Esophagus (tissue), 2 donors: ENCODE measurements at regions not wholly inside any gene's neighbourhood (a gene's known extent, or its start where the extent isn't known, plus 50 kb on each side); places are given as distances from the start of the nearest gene placed in this dataset.

Experiments
- H3K27ac ChIP-seq, 2 donors: one replicate each; pipeline ENCODE4 v1.5.1; 2013; ENCODE audit warnings: low read depth in 2 of 2, mild to moderate bottlenecking in 2 of 2, inconsistent platforms in 1 of 2, low read length in 1 of 2, moderate library complexity in 1 of 2
- H3K27me3 ChIP-seq, 2 donors: one replicate each; pipeline ENCODE4 v1.6.1; 2013; ENCODE audit warnings: low read length in 2 of 2, control low read depth in 1 of 2, mild to moderate bottlenecking in 1 of 2; ENCODE audit not compliant: insufficient read depth in 2 of 2, control insufficient read depth in 1 of 2
- H3K36me3 ChIP-seq, 2 donors: one replicate each; pipeline ENCODE4 v1.6.1; 2013; ENCODE audit warnings: low read length in 1 of 2; ENCODE audit not compliant: control insufficient read depth in 2 of 2, insufficient read depth in 2 of 2
- H3K4me1 ChIP-seq, 2 donors: one replicate each; pipeline ENCODE4 v1.6.1; 2013; ENCODE audit warnings: low read length in 1 of 2; ENCODE audit not compliant: control insufficient read depth in 2 of 2, insufficient read depth in 2 of 2
- H3K4me3 ChIP-seq, 2 donors: one replicate each; pipeline ENCODE4 v1.5.1; 2013; ENCODE audit warnings: low read length in 2 of 2, mild to moderate bottlenecking in 2 of 2, low read depth in 1 of 2, moderate library complexity in 1 of 2
- H3K9me3 ChIP-seq, 2 donors: one replicate each; pipeline ENCODE4 v1.6.1; 2013; ENCODE audit warnings: mild to moderate bottlenecking in 2 of 2, low read depth in 1 of 2, low read length in 1 of 2, moderate library complexity in 1 of 2; ENCODE audit not compliant: control insufficient read depth in 2 of 2, insufficient read depth in 1 of 2
- WGBS, 2 donors: extraction: QIAGEN DNeasy Blood & Tissue Kit; methylation state at CpG; one replicate each; pipeline ENCODE4 v1.1.7; 2013; 5-methylcytosine and 5-hydroxymethylcytosine counted together
- donor health status: healthy with polysubstance abuse.
- donor health status: Bipolar disorder and iron deficiency.

DNA sequence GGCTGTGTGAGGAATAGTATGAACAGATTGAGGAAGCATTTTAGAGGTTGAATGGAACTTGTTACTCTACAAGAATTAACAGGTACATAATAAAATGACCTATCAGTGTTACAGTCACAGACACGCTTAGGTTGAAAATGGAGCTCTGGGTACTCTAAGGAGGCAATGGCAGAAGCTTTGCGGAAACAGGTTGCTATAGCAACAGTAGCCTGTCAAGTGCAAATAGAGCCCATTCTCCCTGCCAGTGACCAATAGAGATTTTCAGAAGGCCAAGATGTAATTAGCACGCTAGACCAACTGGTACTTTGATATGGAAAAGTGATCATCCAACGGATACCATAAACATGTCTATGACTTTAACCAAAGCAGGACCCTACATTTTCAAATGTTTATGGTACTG is 148.5 kb upstream of the FREM2 start:
- H3K36me3 ChIP-seq = no peaks in the 10 kb centered on the region
- no peaks in the 10 kb centered on the region for H3K4me1 ChIP-seq
- H3K9me3 ChIP-seq = no peaks in the 10 kb centered on the region
- no peaks in the 10 kb centered on the region for H3K27me3 ChIP-seq
- H3K4me3 ChIP-seq = no peak overlapping the region
- 47 to 60% methylated on average over 4 of the region's 4 CpGs for WGBS, 2 donors
- no peak overlapping the region for H3K27ac ChIP-seq

DNA sequence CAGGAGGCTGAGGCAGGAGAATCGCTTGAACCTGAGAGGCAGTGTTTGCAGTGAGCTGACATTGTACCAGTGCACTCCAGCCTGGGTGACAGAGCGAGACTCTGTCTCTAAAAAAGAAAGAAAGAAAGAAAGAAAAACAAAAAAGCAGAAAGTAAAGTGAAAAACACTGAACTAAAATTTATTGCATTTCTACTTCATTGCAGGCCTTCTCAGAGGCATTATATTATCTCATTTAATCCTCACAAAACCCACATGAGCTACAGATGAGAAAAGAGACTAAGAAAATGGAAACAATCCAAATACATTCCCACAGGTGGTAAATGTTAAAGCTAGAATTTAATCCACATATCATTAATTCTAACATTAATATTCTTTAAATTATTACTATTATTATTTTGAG is 147.2 kb upstream of the FREM2 start:
- H3K4me3 ChIP-seq = no peak overlapping the region
- WGBS, 2 donors = 94 to 95% methylated on average over 2 of the region's 2 CpGs
- no peaks in the 10 kb centered on the region for H3K36me3 ChIP-seq
- no peaks in the 10 kb centered on the region for H3K9me3 ChIP-seq
- H3K27ac ChIP-seq = no peak overlapping the region
- no peaks in the 10 kb centered on the region for H3K27me3 ChIP-seq
- no peaks in the 10 kb centered on the region for H3K4me1 ChIP-seq

DNA sequence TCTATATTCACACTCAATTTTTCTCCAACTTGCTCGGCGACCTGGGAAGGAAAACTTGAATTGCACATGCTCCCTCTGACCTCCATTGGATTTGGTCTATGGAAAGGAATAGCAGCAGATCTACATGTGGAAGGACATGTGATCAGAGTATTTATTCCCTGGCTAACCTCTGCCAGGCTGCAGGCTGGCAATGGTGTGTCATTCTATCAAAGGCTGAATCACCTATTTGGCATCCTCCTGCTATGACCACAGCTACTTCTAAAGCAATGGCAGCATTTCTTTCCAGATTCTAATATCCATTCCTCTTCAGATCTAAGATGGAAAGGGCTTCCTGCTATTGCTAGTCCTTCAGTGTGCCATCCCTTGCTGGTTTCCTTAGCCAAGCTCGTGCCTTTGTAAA is 144.3 kb upstream of the FREM2 start:
- H3K36me3 ChIP-seq = no peaks in the 10 kb centered on the region
- no peaks in the 10 kb centered on the region for H3K9me3 ChIP-seq
- no peak overlapping the region for H3K27ac ChIP-seq
- no peak overlapping the region for H3K4me3 ChIP-seq
- H3K27me3 ChIP-seq = no peaks in the 10 kb centered on the region
- H3K4me1 ChIP-seq = no peaks in the 10 kb centered on the region
- WGBS, 2 donors = 51 to 61% methylated on average over 3 of the region's 3 CpGs

DNA sequence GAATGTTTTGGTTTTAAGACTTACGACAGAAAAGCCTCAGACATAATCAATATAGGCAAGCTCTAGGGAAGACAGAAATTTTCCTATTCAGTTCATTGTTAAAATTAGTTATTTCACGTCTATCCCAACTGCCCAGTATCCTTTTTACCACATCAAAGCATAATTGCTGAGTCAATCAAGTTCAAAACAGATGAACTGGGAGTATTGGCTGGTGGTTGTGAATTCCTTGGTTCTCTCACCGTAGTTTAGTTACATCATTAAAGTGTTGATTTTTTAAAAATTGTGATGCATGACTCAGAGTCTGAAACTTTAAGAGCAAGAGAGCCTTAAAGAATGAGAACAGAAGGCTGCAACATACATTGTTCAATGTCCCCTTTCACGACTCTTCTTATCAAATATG is 143.3 kb upstream of the FREM2 start:
- Histone ChIP-seq H3K4me1 (no peaks in the 10 kb centered on the region), H3K9me3 (no peaks in the 10 kb centered on the region), H3K27me3 (no peaks in the 10 kb centered on the region), H3K27ac (no peak overlapping the region), H3K4me3 (no peak overlapping the region), H3K36me3 (no peaks in the 10 kb centered on the region)
- 56 to 66% methylated on average over 4 of the region's 4 CpGs for WGBS, 2 donors

DNA sequence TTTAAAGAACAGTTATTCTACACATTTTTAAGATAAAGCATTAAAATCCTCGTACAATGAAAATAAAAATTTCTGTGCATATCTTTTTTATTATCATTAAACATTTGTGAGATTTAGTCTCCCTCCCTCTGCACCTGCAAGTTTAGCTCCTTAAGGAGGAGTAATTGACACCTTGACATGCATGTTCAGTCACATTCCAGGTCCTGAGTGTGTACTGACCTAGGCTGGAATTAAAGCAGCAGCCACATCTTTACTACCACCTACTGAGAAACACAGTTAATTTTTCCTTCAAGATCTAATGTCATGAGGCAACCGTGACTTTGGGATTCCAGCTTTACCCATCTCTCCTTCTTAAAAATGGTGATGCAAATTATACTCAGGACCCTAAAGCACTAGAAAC is 123.1 kb upstream of the FREM2 start:
- 72 to 76% methylated on average over 2 of the region's 2 CpGs for WGBS, 2 donors
- no peaks in the 10 kb centered on the region for H3K4me1 ChIP-seq

DNA sequence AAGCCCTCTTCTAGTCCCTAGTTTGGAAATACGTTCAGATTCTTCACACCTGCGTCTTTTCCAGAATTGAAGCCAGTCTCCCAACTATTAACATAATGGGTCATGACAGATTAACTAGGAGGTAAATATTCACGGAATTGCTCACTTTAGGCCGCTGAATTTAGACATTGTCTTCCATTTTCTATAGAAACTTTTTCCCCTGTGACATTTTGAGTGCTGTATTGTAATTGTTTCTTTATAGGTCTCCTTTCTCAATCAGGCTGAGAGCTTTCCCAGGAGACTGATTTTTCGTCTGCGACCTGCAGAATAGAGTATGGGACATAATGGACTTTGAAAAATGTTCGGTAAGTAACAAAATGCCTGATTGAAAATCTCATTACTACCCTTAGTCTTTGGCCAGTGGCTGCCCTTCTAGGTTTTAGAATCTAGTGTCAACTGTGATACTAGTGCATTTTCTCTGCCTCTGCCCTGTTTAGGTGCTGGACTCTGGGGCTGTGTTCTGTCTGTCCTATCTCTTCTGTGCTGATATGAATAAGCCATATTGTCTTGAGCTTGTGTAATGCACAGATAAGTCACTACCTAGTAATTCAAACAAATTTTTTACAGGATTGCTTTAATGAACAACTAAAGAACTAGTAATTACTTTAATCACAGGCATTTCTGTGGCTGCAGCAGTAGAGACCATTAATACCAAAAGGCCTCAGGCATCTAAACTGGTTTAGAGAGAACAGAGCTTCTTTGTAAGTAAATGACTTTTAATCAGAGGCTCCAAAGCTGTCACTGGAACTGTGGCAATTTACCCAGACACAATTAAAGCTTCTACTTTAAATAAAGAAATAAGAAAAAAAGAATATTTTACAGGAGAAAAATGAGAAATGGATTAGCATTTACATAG is 122.4 kb upstream of the FREM2 start:
- H3K27me3 ChIP-seq = no peaks in the 10 kb centered on the region
- peaks cover 0 to 4% of the 10 kb centered on the region in 2 donors for H3K9me3 ChIP-seq
- H3K36me3 ChIP-seq = no peaks in the 10 kb centered on the region
- H3K27ac ChIP-seq = no peak overlapping the region
- no peaks in the 10 kb centered on the region for H3K4me1 ChIP-seq
- 64 to 72% methylated on average over 7 of the region's 7 CpGs for WGBS, 2 donors
- no peak overlapping the region for H3K4me3 ChIP-seq

More for the DNA sequence above, 123.1 kb upstream of the FREM2 start:
- no peaks in the 10 kb centered on the region for H3K27me3 ChIP-seq
- H3K36me3 ChIP-seq = no peaks in the 10 kb centered on the region
- no peak overlapping the region for H3K27ac ChIP-seq
- H3K9me3 ChIP-seq = peaks cover 0 to 4% of the 10 kb centered on the region in 2 donors
- no peak overlapping the region for H3K4me3 ChIP-seq

DNA sequence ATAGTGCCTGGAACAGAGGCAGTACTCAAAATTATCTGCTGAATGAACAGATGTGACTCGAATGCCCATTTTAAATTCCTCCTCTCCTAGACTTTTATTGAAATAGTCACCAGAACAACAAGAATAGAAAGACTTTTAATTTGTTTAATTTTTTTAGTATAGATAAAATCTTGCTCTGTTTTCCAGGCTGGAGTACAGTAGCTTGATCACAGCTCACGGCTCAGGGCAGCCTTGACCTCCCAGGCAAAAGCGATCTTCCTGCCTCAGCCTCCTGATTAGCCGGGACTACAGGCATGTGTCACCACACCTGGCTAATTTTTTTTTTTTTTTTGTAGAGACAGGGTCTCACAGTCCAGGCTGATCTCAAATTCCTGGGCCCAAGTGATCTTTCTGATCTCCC is 120.9 kb upstream of the FREM2 start:
- Histone ChIP-seq H3K4me3 (no peak overlapping the region), H3K27ac (no peak overlapping the region), H3K36me3 (no peaks in the 10 kb centered on the region), H3K4me1 (no peaks in the 10 kb centered on the region), H3K27me3 (no peaks in the 10 kb centered on the region), H3K9me3 (peaks cover 0 to 4% of the 10 kb centered on the region in 2 donors)
- WGBS, 2 donors = 73 to 79% methylated on average over 4 of the region's 4 CpGs

DNA sequence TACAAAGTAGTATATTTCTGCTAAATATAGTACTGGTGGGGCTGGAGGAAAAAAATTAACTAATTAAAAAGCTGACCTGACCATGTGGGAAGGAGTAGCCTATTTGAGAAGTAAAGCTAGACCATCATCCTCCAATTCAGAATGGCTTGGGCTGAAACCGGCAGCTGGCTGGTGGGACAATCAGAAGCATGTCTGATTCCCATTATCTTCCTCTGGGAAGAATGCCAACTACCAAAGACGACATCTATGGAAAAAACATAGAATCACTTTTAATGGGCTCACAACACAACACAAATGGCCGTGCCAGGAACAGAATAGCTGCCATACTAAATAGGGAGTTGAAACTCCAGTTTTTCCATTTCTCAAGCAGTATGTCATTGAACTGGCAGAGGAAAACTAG is 120.4 kb upstream of the FREM2 start:
- Histone ChIP-seq H3K4me1 (no peaks in the 10 kb centered on the region), H3K4me3 (no peak overlapping the region), H3K27me3 (no peaks in the 10 kb centered on the region), H3K9me3 (peaks cover 0 to 4% of the 10 kb centered on the region in 2 donors), H3K36me3 (no peaks in the 10 kb centered on the region), H3K27ac (no peak overlapping the region)
- 35 to 45% methylated on average over 3 of the region's 3 CpGs for WGBS, 2 donors

DNA sequence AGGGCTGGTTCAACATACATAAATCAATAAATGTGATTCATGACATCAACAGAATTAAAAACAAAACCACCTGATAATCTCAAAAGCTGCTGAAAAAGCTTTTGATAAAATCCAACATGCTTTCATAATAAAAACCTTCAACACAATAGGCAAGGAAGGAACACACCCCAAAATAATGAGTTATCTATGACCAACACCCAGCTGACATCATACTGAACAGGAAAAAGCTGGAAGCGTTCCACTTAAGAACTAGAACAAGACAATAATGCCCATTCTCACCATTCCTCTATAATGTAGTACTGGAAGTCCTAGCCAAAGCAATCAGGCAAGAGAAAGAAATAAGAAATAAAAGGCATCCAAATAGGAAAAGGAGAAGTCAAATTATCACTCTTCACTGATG is 116.2 kb upstream of the FREM2 start:
- Histone ChIP-seq H3K4me1 (no peaks in the 10 kb centered on the region), H3K36me3 (no peaks in the 10 kb centered on the region)
- WGBS, 2 donors = 52 to 70% methylated on average over 1 of the region's 1 CpG

DNA sequence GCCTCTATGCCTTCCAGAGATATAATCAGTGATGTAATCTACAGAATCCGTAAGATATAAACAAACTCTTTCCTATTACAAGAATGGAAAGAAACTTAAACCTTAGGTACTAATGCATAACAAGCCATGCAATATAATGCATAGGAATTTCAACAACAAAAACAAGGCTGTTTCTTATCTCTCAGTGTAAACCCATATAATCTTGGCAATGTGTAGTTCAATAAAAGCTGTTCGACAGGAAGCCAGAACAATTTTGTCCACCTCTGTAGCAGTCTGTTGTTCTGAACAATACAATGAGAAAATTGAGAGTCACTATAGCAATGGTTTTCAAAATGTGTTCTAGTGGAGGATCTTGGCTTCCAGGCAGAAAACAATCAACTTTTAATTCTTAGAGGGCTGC is 111.5 kb upstream of the FREM2 start:
- no peak overlapping the region for H3K27ac ChIP-seq
- no peaks in the 10 kb centered on the region for H3K27me3 ChIP-seq
- no peaks in the 10 kb centered on the region for H3K4me1 ChIP-seq
- no peak overlapping the region for H3K4me3 ChIP-seq
- H3K36me3 ChIP-seq = no peaks in the 10 kb centered on the region
- H3K9me3 ChIP-seq = no peaks in the 10 kb centered on the region
- WGBS, 2 donors = 36 to 46% methylated on average over 2 of the region's 2 CpGs

More for the DNA sequence above, 116.2 kb upstream of the FREM2 start:
- no peak overlapping the region for H3K4me3 ChIP-seq
- peaks cover 0 to 4% of the 10 kb centered on the region in 2 donors for H3K9me3 ChIP-seq
- no peak overlapping the region for H3K27ac ChIP-seq
- H3K27me3 ChIP-seq = no peaks in the 10 kb centered on the region
